Endometrium (tissue), 2 donors: ENCODE measurements at regions not wholly inside any gene's neighbourhood (a gene's known extent, or its start where the extent isn't known, plus 50 kb on each side); places are given as distances from the start of the nearest gene placed in this dataset.

ENCODE experiments used
- FAIRE-seq: peaks from 2 replicates; lab custom pipeline; 2012; peaks lifted over from hg19 to GRCh38; lab: Jason Lieb, UNC
- donor health status: control.
- donor health status: control.

DNA sequence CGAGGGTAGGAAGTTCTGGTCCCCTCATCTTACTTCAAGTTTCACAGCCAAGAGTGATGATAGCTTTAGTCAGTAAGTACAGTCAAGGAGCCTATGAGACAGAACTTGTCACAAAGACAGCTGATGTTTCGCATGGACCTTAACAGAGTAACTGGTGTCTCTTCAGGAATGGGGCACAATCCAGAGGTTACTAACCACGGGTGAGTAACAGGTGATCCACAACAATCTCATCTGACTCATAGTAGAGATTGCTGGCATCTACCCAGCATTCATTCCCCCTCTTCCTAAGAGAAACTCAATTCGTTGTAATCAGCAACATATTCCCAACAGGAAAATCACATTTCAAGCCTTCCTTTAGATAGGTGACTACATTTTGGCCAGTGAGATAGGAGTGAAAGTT, 126.7 kb downstream of the SNX18 start:
- no peak for FAIRE-seq

GRCh38 chr5:54643685-54644106, 126.1 kb downstream of the SNX18 start:
- no peak for FAIRE-seq

- no peak for FAIRE-seq
Observed at GRCh38 chr5:54639621-54640020, 122.1 kb downstream of the SNX18 start.

GRCh38 chr5:54638106-54638505, 120.5 kb downstream of the SNX18 start:
- no peak for FAIRE-seq

DNA sequence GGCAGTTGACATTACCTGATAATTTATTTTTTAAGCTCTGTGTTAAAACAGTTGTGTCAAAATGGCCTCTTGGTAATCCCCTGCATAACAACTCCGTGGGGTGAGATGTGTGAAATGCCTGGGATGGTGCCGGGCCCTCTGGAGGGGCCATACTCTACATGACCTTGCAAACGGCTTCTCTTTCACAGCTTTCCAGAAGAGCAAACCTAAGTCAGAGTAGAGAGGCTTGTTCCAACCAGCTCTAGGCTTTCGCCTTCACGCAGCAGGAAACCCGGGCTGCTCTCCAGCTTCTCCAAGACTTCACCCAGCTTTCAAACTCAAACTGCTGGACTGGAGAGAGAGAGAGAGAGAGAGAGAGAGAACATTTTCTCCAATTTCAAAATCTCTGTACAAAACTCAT, 120.1 kb downstream of the SNX18 start:
- no peak for FAIRE-seq

DNA sequence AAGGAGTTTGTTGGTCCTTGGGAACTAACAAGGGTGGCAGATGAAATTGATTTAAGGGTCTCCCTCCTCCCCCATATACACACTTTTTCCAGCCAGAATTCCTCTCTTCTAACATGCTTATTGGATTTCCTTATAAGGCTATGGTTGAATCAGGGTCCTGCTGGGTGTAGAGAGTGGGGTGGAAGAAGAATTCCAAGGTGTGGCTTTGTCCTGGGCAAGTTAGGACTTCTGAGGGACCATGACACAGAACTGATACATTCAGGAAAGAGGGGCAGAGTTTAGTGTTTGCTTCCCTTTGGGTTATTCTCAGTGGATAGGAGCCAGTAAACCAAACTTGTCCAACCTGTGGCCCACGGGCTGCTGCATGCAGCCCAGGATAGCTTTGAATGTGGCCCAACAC, 116.5 kb downstream of the SNX18 start:
- no peak for FAIRE-seq

DNA sequence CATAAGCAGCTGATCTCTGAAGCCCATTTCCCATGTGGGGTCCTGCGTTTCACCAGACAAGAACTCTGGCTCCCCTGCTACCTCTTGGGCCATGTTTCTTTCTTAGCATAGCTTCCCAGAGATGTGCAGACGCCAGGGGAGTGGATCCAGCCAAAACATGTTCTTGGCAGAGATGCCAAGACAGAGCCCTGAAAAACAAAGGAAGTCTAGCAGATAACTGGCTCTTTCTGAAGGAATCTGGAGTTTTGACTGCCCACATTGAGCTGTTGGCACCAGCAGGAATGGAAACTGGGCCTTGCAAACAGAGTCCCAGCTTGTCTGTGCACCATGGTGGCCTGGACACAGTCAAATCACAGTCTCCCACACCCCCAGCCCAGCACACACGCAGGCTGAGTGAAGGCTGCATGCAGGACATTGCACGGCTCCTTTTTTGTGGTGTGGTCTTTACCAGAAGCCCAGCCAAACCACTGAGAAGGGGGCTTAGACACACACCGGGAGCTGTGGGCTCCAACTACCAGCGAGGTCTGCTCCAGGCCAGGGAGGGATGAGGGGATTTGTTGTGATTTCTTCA, 114.7 kb downstream of the SNX18 start:
- FAIRE-seq, result no peak

- FAIRE-seq, result no peak
Observed at GRCh38 chr5:54630738-54631359, 113.3 kb downstream of the SNX18 start.

DNA sequence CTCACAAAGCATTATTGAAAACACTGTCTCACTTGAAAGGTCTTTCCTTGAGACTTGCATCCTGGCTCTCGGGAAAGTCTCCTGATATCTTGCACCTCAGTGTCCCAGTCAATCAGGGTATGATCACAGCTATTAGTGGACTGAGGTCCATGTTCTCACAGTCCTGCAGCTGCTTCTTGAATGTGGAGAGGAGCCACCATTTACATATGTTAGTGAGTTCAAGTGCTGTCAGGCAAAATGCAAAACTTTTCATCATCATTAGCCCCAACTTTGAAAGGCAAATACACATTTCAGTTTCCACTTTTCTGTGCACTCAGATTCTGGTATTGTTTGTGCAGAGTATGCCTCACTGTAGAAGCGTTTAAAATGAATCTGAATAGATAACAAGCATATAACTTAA, 111.6 kb downstream of the SNX18 start:
- FAIRE-seq, result no peak

DNA sequence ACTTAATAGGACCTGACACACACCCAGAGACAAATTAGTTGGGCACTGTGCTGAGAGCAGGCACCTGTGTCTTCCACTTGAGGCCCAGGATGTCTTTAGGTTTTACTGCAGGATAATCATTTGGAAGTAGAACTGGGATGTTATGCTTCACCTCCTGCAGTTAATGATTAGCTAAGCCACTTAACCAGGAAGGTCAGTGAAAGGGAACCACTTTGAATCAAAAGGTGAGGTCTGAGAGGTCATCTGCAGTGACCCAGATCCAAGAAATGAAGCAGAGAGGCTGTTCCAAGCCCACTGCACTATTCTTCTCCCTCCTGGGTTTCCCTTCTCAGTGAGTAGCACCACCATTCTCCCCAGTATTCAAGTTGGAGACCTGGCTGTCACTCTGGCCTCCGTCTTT, 110.5 kb downstream of the SNX18 start:
- no peak for FAIRE-seq

- FAIRE-seq, result no peak
Observed at GRCh38 chr5:54626407-54626806, 108.8 kb downstream of the SNX18 start.

DNA sequence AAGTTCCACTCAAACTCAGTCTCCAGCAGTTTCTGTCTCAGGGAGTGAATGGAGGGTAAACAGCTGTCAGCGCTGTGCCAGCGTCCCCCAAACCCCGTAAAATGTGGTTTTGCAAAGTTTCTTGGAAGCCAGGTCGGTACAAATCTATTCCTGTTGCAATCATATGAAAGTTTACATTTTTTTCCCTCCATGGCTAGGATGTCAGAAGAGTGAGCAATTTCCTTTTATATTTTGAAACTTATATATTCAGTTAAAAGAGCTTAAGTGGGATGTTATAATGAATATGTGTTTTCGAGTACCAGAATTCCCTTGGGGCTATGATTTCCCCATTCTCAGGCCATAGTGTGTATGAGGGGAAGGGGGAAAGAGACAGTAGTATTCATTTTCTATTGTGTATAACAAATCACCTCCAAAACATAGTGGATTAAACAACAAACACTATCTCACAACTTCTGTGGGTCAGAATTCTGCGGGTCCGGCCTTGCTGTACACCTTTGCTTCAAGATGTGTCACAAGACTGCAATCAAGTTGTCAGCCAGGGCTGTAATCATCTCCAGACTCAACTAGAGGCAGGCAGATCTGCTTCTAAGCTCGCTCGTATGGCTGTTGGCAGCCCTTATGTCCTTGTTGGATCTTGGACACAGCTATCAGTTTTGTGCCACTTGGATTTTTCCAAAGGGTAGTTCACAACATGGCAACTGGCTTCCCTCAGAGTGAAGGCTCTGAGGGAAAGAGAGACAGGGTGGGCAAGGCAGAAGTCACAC, 107.4 kb downstream of the SNX18 start:
- no peak for FAIRE-seq

- FAIRE-seq, result no peak
Observed at GRCh38 chr5:54621709-54622108, 104.2 kb downstream of the SNX18 start.

- FAIRE-seq, result no peak
Observed at GRCh38 chr5:54621048-54621447, 103.5 kb downstream of the SNX18 start.

DNA sequence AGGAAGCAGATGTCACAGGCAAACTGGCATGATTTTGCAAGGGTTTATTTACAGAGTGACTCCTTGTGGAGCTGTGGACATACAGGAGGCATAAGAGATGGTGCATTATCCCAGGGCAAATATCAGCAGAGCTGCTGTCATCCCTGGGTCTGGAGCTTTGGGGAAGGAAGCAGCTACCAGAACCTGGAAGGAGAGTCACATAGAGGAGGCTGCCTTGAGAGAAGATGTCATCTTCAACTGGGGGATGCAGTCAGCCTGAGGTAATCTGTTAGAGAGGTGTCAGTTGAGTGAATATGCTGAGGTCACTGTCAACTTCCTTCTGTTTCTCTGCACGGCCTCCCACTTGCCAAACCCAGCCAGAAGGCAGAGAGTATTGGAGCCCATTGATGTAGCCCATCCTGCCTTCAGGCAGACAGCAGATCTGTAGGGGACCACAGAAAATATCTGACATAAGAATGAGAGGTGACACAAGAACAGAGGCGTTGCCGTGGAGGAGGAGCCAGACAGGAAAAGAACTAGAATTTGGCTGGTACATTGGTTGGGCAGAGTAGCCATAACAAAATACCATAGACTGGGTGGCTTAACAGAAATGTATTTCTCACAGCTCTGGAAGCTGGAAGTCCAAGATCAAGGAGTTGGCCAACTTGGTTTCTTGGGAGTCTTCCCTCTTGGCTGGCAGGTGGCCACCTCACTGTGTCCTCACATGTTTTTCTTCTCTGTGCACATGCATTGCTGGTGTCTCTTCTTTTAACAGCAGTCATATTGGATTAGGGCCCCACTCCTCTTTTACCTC, 102.8 kb downstream of the SNX18 start:
- no peak for FAIRE-seq

DNA sequence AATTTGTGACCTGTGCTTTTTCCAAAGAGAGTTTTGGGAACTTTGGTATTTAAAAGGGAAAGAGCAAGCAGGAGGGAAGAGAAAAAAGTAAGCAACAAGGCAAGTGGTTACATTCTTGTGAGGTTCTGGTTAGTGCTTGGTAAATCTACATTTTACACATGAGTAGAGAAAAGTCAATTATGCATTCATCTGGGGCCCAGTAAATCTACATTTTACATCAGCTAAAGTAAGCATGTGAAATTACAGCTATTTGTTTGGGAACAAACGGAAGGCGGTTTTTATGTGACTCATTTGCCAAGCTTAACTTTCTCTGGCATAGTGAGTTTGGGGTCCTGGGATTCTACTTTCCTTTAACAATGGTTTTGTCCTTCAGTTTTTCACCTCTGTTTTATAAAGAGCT, 102.2 kb downstream of the SNX18 start:
- no peak for FAIRE-seq

- FAIRE-seq, result no peak
Observed at GRCh38 chr5:54616518-54617220, 99.1 kb downstream of the SNX18 start.

DNA sequence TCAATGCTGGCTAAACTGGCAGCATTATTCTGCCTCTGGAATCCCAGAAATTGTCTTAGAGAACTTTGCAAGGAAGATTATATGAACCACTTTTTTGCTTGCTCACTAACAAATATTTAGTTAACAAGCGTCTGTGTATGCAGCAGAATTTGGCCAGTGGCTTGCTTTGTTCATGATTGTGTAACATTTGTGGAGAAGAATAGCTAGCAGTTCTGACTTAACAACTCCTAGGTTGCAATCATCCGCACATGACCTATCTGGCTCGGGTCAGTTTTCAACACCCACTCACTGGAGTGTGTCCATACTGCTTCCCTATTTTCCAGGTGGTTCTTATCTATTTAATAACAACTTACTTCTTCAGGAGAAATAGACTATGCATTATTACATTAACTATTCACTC, 98.5 kb downstream of the SNX18 start:
- no peak for FAIRE-seq

- no peak for FAIRE-seq
Observed at GRCh38 chr5:54615381-54615780, 97.8 kb downstream of the SNX18 start.

DNA sequence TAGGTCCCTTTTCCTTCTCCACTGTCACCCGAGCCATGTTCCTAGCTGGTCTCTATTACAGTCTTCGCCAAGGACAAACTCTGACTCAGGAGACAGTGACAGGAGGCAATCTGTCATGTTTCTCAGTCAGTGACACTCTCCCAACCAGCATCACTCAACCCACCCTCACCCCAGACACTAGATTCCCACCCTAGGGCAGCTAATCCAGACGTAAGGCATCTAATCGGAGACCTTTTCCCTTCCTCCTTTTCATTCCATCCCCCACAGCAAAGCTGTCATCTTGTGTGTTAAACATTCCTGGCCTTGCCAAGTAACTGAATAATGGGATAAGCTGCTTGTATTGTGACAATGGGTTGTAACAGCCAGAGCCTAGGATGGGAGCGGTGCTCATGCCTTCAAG, 95.2 kb downstream of the SNX18 start:
- no peak for FAIRE-seq

- FAIRE-seq, result no peak
Observed at GRCh38 chr5:54611290-54611951, 93.9 kb downstream of the SNX18 start.
